ENCODE measurements at regions not wholly inside any gene's neighbourhood (a gene's known extent, or its start where the extent isn't known, plus 50 kb on each side); places are given as distances from the start of the nearest gene placed in this dataset.

DNA sequence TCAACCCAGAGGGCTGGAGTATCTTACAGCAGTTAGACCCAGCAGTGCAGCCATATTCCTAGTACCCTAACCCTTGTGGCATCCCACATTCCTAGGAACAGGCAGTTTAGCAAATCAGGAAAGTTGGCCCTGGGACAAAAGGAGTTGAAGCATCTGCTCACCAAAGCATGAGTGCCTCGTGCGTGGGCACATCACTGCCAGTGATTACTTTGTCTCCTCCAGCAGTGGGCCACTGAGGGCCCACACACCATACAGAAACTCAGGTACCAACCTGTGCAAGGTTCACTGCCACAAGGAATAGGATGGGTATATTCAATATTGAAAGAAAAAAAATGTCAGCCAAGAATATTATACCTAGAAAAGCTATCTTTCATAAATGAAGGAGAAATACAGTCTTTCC, 227.5 kb upstream of the CNTN5 start:
- no peak for DNase-seq (ENCODE audit: low spot score)
- TF ChIP-seq, protein P1, sequence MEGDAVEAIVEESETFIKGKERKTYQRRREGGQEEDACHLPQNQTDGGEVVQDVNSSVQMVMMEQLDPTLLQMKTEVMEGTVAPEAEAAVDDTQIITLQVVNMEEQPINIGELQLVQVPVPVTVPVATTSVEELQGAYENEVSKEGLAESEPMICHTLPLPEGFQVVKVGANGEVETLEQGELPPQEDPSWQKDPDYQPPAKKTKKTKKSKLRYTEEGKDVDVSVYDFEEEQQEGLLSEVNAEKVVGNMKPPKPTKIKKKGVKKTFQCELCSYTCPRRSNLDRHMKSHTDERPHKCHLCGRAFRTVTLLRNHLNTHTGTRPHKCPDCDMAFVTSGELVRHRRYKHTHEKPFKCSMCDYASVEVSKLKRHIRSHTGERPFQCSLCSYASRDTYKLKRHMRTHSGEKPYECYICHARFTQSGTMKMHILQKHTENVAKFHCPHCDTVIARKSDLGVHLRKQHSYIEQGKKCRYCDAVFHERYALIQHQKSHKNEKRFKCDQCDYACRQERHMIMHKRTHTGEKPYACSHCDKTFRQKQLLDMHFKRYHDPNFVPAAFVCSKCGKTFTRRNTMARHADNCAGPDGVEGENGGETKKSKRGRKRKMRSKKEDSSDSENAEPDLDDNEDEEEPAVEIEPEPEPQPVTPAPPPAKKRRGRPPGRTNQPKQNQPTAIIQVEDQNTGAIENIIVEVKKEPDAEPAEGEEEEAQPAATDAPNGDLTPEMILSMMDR (conservative IDR thresholded peaks at IDR 0.05; ENCODE audit: low read depth): no peak
- POLR2A ChIA-PET (ENCODE audit: low non-redundant PET): no interaction called here
- CTCF ChIA-PET: no interaction called here
- H3K27ac ChIP-seq: no peak overlapping the region

DNA sequence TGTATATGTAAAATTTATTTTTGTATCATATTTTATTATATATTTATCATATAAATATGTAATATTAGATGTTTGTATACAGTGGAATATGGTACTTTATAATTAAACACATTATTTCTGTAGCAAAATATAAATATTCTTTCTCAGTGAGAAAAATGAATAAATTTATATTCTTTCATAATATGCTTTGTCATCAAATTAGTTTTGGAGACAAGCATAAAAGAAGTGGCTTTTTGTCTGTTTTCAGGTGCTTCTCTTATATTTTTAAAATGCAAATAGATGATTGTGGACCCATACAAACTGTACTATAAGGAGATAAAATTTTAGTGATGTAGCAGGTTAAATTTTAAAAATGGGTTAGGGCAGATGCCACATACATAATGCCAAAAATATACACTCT, 222.4 kb upstream of the CNTN5 start:
- ChIA-PET CTCF (no interaction called here), POLR2A (ENCODE audit: low non-redundant PET) (no interaction called here)
- TF ChIP-seq, protein P1 (conservative IDR thresholded peaks at IDR 0.05; ENCODE audit: low read depth): no peak
- no peak overlapping the region for H3K27ac ChIP-seq
- DNase-seq (ENCODE audit: low spot score): no peak

DNA sequence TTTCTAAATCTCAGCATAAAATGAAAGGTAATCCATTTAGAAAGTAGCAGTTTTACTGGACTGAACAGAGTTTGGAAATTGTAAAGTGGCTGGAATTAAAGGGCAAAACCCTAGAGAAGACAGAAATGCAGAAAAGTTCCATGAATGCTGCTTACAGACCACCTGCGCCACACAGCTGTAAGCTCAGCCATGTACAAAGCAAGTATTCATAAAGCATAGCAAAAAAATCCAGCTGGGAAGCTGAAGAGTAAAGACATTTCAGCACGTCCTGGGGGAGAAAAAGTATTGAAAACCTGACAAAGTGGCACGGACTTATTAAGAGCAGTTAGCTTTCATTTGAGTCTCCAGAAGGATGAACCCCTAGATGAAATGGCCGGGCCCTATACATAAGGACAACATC, 220.1 kb upstream of the CNTN5 start:
- DNase-seq (ENCODE audit: low spot score): no peak
- CTCF ChIA-PET: no interaction called here

DNA sequence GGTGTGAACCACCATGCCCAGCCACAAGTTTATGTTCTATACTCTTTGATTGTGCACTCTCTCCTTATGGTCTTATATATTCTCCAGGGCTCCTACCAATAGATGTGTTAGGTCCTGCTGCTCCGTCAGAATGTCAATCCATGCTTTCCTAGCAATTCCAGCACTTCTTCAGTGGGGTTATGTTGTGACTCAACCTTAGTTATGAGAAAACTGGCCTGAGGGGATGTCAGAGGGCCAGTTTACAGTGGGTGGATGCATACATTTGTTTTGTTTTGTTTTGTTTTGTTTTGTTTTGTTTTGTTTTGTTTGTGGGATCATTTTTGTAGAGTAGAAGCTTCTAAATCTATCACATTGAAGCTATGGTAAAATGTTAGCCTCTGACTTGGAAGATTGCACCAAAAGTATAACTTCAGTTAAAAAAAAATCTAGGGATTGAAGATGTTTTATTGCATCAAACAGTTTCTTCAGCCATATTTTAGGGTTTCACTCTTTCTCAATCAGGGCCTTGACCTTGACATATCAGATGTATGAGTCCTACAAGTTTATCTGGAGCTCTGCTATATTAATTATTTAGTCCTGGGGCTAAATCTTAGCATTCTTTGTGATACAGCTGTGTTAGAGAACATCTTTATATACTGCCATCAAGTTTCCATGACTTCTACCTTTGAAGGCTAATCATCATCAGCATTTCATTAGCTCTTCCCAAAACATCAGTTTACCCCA, 191.6 kb upstream of the CNTN5 start:
- no peak for DNase-seq (ENCODE audit: low spot score)
- ChIA-PET CTCF (no interaction called here), POLR2A (ENCODE audit: low non-redundant PET) (no interaction called here)
- H3K27ac ChIP-seq: no peak overlapping the region
- TF ChIP-seq, protein P1 (conservative IDR thresholded peaks at IDR 0.05; ENCODE audit: low read depth): no peak

More for the DNA sequence above, 220.1 kb upstream of the CNTN5 start:
- TF ChIP-seq, protein P1 (conservative IDR thresholded peaks at IDR 0.05; ENCODE audit: low read depth): no peak
- POLR2A ChIA-PET (ENCODE audit: low non-redundant PET): no interaction called here
- no peak overlapping the region for H3K27ac ChIP-seq

DNA sequence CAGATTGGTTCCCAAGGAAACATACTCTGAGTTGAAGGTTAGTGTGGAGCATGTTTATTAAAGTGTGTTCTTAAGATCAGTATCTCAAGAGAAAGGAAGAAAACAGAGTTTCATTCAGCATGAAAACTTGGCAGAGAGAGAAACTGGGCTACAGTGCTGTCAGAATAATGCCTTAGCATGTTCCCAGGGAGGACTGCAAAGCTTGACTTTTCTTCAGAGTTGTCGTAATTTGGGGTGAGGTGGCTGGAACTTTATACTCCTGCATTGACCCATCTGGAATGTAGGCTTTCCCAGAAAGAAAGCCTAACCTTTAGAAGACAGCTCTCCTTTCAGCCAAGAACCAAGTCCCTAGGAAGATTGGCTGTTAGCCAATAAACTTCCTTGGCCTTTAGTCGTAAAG, 190.8 kb upstream of the CNTN5 start:
- TF ChIP-seq, protein P1 (conservative IDR thresholded peaks at IDR 0.05; ENCODE audit: low read depth): no peak
- POLR2A ChIA-PET (ENCODE audit: low non-redundant PET): no interaction called here
- CTCF ChIA-PET: no interaction called here

DNA sequence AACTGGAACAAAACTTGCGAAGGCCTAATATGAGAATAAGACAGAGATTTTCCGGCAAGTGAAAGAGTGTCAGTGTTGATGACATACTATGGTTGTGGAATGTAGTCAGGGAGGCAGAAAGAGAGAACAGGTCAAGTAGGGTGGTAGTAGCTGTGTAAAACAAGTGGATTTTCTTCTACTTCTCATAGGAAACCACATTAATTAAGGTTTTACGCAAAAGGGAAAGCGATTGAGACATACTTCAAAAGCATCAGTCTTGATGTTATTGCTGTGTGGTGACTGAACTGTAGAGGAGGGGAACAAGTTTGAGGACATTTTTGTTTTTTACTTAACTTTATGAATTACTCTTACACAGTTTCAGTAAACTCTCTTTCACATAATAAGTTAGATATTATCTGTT, 186.0 kb upstream of the CNTN5 start:
- DNase-seq (ENCODE audit: low spot score): no peak
- ChIA-PET CTCF (no interaction called here), POLR2A (ENCODE audit: low non-redundant PET) (no interaction called here)
- H3K27ac ChIP-seq: no peak overlapping the region
- TF ChIP-seq, protein P1 (conservative IDR thresholded peaks at IDR 0.05; ENCODE audit: low read depth): no peak

More for the DNA sequence above, 190.8 kb upstream of the CNTN5 start:
- no peak for DNase-seq (ENCODE audit: low spot score)
- H3K27ac ChIP-seq: no peak overlapping the region

Measured in RWPE1 (cell line).